ENCODE measurements at regions not wholly inside any gene's neighbourhood (a gene's known extent, or its start where the extent isn't known, plus 50 kb on each side); places are given as distances from the start of the nearest gene placed in this dataset.

GRCh38 chr12:125889742-125890141 is 824.5 kb downstream of the AACS start:
- Mint-ChIP-seq H3K4me3 (no peak overlapping the region), H3K27ac (no peak overlapping the region), H3K9me3 (peaks cover 4% of the 10 kb centered on the region), H3K4me1 (peaks cover 9% of the 10 kb centered on the region), H3K27me3 (ENCODE audit: low read depth) (no peaks in the 10 kb centered on the region), H3K36me3 (no peaks in the 10 kb centered on the region)
- DNase-seq (ENCODE audit: low spot score in 2 of 2, unreplicated experiment in 2 of 2) = no peak
- no peak for TF ChIP-seq CTCF (IDR thresholded peaks at IDR 0.05; ENCODE audit: unreplicated experiment)

- Mint-ChIP-seq H3K36me3 (no peaks in the 10 kb centered on the region), H3K4me3 (no peak overlapping the region), H3K4me1 (peaks cover 9% of the 10 kb centered on the region), H3K27me3 (ENCODE audit: low read depth) (no peaks in the 10 kb centered on the region), H3K9me3 (peaks cover 4% of the 10 kb centered on the region), H3K27ac (no peak overlapping the region)
- no peak for TF ChIP-seq CTCF (IDR thresholded peaks at IDR 0.05; ENCODE audit: unreplicated experiment)
- DNase-seq (ENCODE audit: low spot score in 2 of 2, unreplicated experiment in 2 of 2) = no peak
These were observed 825.2 kb downstream of the AACS start for GRCh38 chr12:125890366-125890905.

GRCh38 chr12:125890971-125891370 is 825.7 kb downstream of the AACS start:
- Mint-ChIP-seq H3K36me3 (no peaks in the 10 kb centered on the region), H3K4me1 (peaks cover 9% of the 10 kb centered on the region), H3K27ac (no peak overlapping the region), H3K9me3 (peaks cover 4% of the 10 kb centered on the region), H3K4me3 (no peak overlapping the region), H3K27me3 (ENCODE audit: low read depth) (no peaks in the 10 kb centered on the region)
- TF ChIP-seq CTCF (IDR thresholded peaks at IDR 0.05; ENCODE audit: unreplicated experiment) = no peak
- no peak for DNase-seq (ENCODE audit: low spot score in 2 of 2, unreplicated experiment in 2 of 2)

- Mint-ChIP-seq H3K36me3 (no peaks in the 10 kb centered on the region), H3K27me3 (ENCODE audit: low read depth) (no peaks in the 10 kb centered on the region), H3K4me3 (no peak overlapping the region), H3K27ac (no peak overlapping the region), H3K9me3 (peaks cover under 1% of the 10 kb centered on the region), H3K4me1 (peaks cover 11% of the 10 kb centered on the region)
- no peak for DNase-seq (ENCODE audit: low spot score in 2 of 2, unreplicated experiment in 2 of 2)
- TF ChIP-seq CTCF (IDR thresholded peaks at IDR 0.05; ENCODE audit: unreplicated experiment) = no peak
These were observed 827.0 kb downstream of the AACS start for GRCh38 chr12:125892276-125892675.

- H3K9me3 Mint-ChIP-seq = peaks cover 25% of the 10 kb centered on the region
- no peak for TF ChIP-seq CTCF (IDR thresholded peaks at IDR 0.05; ENCODE audit: unreplicated experiment)
- H3K4me1 Mint-ChIP-seq = no peaks in the 10 kb centered on the region
- H3K36me3 Mint-ChIP-seq = no peaks in the 10 kb centered on the region
- H3K4me3 Mint-ChIP-seq = no peak overlapping the region
- H3K27ac Mint-ChIP-seq = no peak overlapping the region
- no peaks in the 10 kb centered on the region for H3K27me3 Mint-ChIP-seq (ENCODE audit: low read depth)
- no peak for DNase-seq (ENCODE audit: low spot score in 2 of 2, unreplicated experiment in 2 of 2)
These were observed 837.8 kb downstream of the AACS start for GRCh38 chr12:125902991-125903390.

GRCh38 chr12:125907351-125907750 is 842.1 kb downstream of the AACS start:
- no peaks in the 10 kb centered on the region for H3K27me3 Mint-ChIP-seq (ENCODE audit: low read depth)
- no peaks in the 10 kb centered on the region for H3K4me1 Mint-ChIP-seq
- H3K27ac Mint-ChIP-seq = no peak overlapping the region
- no peaks in the 10 kb centered on the region for H3K36me3 Mint-ChIP-seq
- DNase-seq (ENCODE audit: low spot score in 2 of 2, unreplicated experiment in 2 of 2) = no peak
- H3K4me3 Mint-ChIP-seq = no peak overlapping the region
- H3K9me3 Mint-ChIP-seq = peaks cover 39% of the 10 kb centered on the region
- no peak for TF ChIP-seq CTCF (IDR thresholded peaks at IDR 0.05; ENCODE audit: unreplicated experiment)

All from mesothelial cell of epicardium (in vitro differentiated cells).